Dermis blood vessel endothelial cell (primary cell): ENCODE measurements at regions not wholly inside any gene's neighbourhood (a gene's known extent, or its start where the extent isn't known, plus 50 kb on each side); places are given as distances from the start of the nearest gene placed in this dataset.

Source experiments
- DNase-seq: peaks from one replicate; pipeline ENCODE4 v3.0.0; 2010

DNA sequence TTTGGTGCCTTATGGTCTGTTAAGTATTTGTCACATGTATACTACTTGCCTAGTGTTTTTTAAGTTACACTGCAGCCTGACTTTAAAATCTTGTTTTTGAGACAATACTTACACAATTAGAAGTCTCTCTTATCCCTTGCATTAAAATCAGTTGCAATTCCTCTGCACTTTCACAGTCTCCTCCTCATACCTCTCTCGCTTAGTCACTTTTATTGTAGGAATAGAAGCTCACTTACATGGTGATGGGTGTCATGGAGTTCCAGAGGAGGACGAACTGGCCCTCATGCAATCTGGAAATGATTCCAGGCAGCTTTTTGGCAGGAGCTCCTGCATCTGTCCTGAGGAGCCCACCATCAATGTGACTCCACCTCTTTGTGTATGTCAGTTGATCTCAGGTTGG lies 238.4 kb upstream of the TBC1D5 start:
- DNase-seq: no peak

DNA sequence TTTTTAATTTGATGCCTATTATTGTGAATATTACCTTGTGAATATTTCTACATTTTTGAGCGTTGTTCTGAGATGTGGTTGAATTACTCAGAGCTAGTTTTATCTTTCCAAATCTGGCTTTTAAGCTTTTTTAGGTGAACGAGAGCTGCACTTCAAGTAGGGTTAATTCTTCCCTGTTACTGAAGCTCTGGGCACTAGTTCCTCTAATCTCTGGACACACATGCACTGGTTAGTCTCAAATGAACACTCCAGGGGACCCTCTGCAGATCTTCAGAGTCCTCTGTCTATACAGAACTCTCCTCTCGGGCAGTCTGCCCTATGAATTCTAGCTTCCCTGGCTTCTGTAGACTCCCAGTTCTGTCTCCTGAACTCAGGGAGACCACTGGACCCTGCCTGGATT lies 237.5 kb upstream of the TBC1D5 start:
- no peak for DNase-seq

DNA sequence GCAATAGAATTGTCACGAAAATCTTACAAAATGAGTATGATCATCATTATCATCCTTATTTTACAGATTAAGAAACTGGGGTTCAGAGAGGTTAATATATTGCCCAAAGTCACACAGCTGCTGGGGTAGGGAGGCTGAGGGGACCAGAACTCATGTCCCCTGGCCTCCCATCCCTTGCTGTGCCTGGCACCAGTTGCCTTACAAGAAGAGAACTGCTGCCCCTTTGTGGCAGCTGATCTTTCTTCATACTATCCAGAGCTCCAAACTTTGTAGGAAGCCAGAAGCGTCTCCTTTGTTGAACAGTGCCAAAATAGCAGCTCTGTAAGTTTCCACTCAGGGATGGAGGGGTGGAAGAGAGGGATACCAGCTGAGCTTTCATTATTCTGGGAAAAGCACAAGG lies 236.8 kb upstream of the TBC1D5 start:
- DNase-seq: no peak

DNA sequence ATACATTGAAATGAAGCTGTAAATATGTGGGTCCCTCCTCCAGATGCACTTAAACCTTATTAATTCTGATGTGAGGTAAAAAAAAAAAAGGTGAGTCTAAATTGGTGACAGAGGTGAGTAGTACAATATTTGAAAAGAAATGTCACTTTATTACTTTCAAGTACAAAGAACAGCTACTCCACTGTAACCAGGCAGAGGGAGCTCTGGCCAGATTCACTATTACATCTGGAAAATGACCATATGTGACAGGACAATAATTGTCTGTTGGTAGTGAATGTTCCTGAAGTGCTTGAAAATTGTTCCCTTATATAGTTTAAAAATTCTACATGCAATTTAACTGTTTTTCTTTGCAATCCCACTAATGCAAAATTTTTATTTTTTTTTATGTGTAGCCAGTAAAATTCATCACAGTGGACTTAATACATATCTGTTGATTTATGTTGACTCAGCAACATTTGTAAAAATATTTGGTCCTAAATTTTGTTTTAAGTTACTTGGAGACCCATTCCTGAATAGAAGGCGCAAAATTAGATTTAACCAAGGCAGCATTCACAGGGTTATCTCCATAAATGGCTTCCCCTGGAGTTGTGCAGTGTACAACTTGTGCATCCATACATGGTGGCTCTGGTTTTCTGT lies 231.9 kb upstream of the TBC1D5 start:
- DNase-seq: no peak

DNA sequence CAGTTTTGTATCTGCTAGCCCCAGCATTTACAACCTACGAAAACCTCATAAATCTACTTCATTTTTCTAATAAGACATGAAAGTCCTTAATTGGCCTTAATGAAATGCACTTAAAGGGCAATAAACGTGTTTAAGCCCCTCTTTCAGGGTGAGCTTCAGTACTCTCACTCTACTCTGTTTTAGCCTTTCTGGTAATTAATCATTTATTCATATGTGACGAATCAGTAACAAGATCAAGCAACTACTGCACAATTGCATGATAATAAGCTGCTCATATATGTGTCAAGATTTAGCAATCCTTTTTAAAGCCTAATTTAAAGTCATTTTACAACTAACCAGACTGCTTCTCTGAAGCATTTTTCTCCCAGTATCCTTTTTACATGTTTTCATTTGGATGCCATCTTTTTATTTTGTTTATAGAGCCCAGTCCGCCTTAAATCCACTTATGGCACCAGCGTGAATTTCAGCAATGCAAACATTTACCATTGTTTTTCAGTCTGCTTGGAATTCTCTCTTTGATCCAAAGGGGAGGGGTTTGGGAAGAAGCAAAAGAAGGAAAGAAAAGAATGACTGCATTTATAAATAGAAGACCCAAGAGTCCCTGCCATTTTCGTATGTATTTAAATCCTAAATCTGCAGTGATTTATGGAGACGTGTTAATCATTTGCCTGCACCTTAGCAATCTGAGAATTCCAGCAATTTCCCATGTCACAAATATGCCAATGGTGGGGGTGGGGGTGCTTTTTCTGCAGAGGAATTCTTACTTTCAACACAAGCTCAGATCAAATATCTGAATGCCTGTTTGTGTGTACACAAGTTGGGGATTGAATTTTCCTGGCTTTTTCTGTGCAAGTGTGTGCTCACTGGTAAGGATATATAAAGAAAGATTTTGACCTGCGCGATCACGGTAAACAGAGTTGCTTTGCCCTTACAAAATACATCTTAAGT lies 230.8 kb upstream of the TBC1D5 start:
- no peak for DNase-seq

DNA sequence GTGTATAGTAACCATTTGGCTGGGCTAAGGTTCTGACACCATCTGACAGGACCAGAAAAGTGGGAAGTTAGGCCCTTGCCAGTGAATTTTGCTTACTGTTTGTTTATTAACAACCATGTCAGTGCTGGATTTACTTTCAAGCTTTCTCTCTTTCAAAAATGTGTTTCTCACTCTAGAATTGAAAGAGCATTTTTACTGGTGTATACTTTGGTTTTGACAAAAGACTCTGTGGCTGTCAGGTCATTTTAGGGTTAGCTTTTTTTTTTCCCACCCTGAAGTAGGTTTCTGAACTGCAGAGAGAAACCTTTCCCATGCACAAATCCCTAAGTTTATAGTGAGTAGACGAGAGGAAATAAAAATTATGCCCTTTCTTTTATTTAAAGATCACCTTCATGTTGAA lies 230.0 kb upstream of the TBC1D5 start:
- no peak for DNase-seq

DNA sequence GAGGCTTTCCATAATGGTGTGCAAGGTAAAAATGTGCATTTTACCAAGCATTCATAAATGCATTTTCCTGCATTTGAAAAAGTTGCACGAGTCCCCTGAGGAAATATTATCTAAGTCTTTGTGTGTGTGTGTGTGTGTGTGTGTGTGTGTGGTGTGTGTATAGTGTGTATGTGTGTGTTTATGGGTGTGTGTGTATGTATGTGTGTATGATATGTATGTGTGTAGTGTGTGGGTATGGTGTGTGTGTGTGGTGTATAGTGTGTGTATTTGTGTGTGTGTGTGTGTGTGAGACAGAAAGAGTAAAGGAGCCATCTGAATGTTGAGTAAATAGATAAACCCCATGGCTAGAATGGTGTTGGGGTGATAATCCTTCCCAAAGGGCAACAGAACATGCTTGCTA lies 229.6 kb upstream of the TBC1D5 start:
- DNase-seq: no peak

DNA sequence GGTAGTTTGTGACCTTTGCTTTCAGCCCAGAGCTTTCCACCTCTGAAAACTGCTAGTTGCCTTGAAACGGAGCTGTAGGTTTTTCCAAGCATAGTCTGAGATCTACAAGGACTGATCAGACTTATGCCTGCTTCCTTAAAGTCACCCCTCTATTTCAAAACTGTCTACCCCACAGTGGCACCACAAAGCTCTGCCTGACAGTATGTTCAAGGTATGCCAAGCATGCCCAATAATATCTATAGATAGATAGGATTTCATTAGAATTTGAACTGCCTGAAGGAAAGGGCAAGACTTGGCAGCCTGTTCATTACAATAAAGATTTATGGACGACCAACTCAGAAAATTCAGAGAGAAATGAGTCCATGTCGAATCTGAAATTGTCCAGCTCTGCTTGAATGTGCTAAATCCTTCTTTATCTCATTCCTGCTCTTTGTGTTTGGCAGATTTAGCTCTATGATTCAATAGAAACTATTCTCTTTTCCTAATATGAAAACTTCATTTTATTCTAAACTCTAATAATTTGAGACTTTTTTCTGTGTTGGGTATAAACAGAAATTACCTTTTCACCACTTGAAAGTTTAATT lies 227.6 kb upstream of the TBC1D5 start:
- DNase-seq: no peak

DNA sequence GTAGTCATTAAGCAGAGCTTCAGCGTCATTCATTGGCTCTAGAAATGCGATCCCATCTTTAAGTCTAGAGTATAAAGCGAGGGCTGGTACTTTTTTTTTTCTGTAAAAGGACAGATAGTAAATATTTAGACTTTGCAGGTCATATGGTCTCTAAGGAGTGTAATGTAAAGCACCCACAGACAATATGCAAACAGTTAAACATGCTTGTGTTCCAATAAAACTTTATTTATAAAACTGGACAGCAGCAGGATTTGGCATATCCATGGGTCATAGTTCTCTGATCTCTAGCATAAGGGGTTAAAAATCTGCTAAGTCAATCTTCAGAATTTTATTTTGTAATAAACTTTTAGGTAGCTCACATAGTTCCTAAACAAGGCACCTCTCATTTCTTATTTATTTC lies 226.8 kb upstream of the TBC1D5 start:
- DNase-seq: no peak

DNA sequence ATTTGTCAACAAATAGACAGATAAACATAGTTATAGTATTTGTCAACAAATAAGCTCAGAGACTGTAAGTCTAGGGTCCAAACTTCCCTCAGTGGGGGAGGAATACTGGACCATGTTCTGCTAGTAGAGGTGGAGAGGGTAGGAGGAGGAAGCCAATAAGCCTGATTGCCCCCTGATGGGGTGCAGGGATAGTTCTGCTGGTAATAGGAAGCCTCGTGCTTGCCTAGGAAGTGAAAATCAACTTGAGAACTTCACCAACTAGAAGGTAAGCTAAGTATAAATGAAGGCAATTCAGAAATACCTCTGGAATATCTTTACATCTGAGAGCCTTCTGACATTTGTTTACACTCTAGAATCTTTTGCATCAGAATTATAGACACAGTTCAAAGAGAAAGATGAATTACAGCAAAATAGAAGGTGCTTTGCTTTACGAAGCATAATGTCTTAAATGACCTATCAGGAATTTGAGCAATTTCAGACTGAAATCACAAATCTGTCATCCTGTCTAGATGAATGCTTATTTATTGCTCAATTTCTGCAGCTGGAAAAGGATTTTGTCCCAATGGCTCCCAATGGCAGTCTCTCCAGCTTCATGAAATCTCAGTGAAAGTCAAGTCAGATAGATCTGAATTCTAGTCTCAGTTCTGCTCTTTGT lies 225.6 kb upstream of the TBC1D5 start:
- no peak for DNase-seq

DNA sequence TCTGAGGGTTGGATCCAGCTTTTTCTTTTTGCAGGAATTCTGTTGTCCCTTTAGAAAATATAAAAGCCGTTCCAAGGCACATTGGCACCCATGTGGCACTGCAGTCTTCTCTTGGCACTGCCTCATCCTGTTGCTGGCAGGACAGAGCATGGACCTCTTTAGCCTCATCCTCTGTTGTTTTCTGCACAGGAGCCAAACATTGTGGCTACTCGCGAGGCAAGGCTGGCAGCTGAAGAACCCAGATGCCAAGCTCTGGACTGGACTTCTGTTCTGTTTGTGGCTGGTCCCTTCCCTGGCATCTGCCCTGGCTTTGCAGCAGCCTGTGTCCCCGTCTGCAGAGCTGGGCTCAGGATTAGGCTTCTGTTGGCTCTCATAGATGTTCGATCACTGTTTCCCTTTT lies 224.7 kb upstream of the TBC1D5 start:
- DNase-seq: no peak

DNA sequence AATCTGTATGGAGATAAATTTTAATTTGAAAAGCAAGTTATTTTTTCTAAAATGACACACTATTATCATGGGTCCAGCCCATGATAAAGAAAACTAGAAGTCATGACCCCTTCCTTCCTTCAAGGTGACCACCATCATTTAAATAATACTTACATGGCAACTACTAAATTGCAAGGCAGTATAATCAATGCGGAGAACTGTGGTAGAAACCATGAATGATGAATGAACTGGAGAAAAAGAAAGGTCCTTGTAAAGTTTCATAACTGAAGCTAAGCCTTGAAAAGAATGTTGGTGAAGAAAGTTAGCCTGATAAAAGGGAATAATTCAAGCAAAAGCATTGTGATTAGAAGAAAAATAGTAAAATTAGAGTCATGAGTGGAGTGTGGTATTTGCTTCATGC lies 222.9 kb upstream of the TBC1D5 start:
- DNase-seq: no peak

DNA sequence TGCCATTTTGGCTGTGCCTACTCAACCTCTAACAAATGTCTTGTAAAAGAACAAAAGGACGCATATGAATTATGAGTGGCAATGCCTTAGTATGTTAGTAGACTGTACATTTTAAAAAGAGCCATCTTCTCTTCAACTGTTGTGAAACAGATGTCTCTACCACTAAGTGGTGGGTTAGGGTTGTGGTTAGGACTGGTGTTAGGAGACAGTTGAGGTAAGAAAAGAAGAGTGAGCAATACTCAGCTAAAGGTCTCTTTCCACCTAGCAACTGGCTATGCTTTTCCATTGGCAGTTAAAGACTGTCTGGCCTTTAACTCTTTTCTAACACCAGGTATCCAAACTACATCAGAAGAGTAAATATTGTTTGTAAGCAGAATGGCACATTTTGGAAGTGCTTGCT lies 221.7 kb upstream of the TBC1D5 start:
- no peak for DNase-seq

DNA sequence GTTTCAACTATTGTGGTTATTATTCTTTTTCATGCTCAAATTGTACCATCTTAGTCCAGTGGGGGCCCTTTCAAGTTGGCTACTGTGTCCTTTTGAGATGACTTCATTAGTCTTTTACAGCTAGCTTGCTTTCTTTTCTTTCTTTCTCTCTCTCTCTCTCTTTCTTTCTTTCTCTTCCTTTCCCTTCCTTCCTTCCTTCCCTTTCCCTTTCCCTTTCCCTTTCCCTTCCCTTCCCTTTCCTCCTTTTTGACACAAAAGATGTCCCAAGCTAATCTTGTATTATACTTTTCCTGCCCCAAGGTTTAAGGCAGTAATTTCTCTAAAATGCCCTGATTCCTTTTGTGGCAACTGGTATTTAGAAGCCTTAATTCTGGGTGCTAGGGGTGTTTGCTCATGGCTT lies 213.0 kb upstream of the TBC1D5 start:
- no peak for DNase-seq

DNA sequence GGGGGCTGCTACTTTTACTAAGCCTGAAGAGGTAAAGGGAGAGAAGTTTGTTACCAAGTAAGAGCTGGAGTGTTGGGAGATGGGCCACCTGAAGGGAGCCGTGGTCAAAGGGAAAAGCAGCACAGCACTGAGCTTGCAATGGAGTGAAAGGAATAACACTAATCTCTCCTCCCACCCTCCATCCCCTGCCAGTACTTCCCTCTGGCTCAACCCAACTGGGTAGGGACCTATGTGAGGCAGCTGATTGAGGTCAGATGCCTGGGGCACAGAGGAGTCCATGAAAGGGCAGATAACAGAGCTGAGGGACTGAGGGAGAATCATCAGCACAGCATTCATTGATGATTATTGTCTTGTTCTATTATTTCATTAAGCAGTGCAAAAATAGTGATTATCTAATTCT lies 212.4 kb upstream of the TBC1D5 start:
- DNase-seq: no peak

DNA sequence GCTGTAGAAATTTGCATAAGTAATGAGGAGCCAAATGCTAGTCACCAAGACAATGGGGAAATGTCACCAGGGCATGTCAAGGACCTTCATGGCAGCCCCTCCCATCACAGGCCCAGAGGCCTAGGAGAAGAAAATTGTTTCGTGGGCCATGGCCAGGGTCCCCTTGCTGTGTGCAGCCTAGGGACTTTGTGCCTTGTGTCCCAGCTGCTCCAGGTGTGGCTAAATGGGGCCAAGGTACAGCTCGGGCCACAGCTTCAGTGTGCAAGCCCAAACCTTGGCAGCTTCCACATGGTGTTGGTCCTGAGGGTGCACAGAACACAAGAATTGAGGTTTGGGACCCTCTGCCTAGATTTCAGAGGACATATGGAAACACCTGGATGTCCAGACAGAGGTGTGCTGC lies 208.8 kb upstream of the TBC1D5 start:
- no peak for DNase-seq

DNA sequence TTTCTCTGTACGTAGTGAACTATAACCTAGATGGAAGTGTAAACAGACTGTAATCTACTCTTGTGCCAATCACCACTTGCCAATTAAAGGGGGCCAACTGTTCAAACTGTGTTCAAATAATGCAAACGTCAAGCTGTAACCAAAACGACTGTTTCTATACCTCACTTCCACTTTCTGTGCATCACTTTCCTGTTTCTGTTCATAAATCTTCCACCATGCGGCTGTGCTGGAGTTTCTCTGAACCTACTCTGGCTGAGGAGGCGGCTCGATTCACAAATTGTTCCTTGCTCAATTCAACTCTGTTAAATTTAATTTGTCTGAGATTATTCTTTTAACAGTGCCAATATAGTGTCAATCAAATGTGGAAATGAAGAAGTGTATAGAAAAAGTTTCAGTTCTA lies 206.7 kb upstream of the TBC1D5 start:
- DNase-seq: no peak

DNA sequence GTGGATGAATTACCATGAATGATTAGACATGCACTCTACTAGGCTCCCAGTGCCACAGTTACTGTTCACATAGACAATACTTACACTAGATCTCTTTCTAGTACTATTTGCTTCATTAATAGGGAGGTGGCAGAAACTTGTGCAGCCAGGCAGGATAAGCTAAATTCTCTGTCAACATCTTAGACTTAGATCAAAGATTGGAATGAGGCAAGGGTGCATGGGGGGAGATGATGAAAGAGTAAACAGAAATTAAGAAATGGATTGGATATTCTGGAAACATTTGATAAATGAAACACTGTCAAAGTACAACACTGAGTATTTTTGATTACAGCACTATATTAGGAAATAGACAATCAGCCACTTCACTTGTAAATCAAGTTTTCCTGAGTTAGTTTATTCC lies 205.4 kb upstream of the TBC1D5 start:
- no peak for DNase-seq

DNA sequence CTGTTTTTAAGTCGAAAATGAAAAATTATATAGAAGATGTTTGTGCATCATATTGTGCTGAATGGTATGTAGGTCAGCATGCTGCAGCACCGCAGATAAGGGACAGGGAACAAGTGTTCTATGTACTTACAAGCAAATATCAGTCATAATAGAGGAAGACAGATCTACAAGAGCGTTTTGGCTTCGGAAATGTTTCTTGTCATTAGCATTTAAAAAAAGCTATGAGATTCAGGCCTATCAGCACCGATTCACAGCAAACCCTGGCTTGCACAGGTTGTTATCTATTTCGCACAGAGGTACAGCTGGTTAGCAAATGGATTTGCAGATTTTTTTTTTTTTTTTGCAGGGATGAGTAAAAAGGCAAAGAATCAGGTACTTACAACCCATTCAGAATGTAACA lies 204.2 kb upstream of the TBC1D5 start:
- no peak for DNase-seq

DNA sequence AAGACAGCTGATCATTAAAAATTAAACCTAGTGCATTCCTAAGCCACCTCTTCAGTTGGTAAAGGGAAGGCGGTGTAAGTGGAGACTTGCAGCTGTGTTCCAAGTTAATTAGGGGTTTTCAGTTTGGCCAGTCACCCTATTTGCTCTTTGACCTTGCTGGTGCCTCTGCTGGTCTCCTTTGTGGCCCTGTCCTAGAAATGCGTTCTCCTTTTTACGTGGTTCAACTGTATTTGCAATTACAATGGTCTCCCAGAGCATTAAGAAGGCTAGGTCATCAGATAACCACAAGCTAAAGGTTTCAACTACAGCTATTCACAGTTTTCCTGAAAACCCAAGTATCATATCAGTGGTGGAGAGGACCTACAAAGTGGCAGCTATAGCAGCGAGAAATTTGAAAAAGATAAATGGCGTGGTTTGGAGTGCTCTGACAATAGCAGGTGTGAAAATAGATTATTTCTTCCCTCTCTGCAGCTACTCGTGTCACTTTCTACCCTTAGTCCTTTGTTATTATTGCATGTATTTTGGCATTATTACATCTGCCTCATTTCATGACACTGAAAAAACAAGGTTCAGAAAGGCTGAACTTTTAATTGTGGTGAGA lies 203.5 kb upstream of the TBC1D5 start:
- no peak for DNase-seq

DNA sequence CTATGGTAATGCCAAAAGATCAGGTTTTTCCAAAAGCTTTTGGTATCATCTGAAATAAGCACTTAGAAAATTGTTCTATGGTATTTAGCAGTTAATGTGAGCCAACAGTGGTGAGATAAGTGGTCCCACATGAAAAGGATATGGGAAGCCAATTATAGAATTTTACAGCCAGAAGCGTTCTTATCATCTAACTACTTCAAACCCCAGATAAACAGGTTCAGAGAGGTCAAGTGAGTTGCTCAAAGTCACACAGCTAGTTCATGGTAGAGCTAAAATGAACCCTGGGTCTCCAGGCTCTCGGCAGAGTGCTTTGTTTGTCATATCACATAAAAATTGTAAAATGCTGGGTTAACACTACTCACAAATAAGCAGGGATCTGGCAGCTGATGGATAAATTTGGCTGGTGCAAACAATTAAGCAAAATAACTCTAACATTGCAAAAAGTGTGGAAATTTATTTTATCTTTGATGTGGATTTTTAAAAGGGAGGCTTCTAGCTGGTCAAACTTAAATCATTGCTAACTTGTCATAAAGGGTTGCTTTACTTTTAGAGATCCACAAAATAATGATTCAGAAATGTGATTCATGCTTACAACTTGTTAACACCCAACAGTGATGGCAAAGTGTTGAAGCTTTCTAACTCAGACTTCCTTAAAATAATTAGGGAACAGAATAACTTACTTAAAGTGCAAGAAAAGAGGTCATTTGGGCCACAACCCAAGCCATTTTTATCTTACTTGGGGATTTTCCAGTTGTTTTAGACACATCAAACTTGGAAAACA lies 202.8 kb upstream of the TBC1D5 start:
- no peak for DNase-seq

DNA sequence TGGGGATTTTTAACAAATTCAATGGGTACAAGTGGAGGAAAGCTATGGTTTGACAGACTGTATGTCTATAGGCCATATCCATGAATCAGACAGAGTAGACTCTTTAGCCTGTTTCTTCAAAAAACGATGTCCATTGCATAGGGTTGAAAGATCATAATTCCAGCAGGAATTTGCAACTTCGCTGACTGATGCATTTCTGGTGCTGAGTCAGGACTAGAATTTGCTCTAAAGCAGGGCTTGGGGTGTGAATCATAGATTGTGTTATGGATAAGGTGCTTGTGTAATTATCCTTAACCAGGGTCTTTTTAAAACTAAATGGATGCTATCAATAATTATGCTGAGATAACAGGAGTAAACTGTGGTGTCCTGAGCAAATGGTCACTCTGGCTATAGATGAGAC lies 200.4 kb upstream of the TBC1D5 start:
- DNase-seq: no peak
